ENCODE measurements at regions not wholly inside any gene's neighbourhood (a gene's known extent, or its start where the extent isn't known, plus 50 kb on each side); places are given as distances from the start of the nearest gene placed in this dataset.

GRCh38 chrX:10797466-10797865 lies 177.1 kb upstream of the MID1 start:
- Histone ChIP-seq H4K20me1 (ENCODE audit: insufficient read depth, low read length) (no peaks in the 10 kb centered on the region), H3K9ac (ENCODE audit: low read length) (no peak overlapping the region), H3K79me2 (ENCODE audit: insufficient read depth, low read length) (no peaks in the 10 kb centered on the region), H3K36me3 (ENCODE audit: insufficient read depth, low read length) (no peaks in the 10 kb centered on the region), H3K4me2 (ENCODE audit: low read length) (no peak overlapping the region), H3K27ac (ENCODE audit: low read depth, low read length) (no peak overlapping the region), H3K9me3 (ENCODE audit: insufficient read depth, low read depth, low read length) (no peaks in the 10 kb centered on the region), H2AFZ (ENCODE audit: low read depth, low read length) (no peak overlapping the region), H3K4me1 (ENCODE audit: insufficient read depth, low read length) (no peaks in the 10 kb centered on the region), H3K27me3 (ENCODE audit: insufficient read depth, low read length) (no peaks in the 10 kb centered on the region), H3K4me3 (ENCODE audit: insufficient read depth, low read depth, low read length) (no peak overlapping the region)
- Mint-ChIP-seq H3K36me3 (ENCODE audit: low read depth, unreplicated experiment) (no peaks in the 10 kb centered on the region), H3K4me3 (ENCODE audit: unreplicated experiment) (no peak overlapping the region), H3K27ac (ENCODE audit: unreplicated experiment) (no peak overlapping the region), H3K9me3 (ENCODE audit: unreplicated experiment) (no peaks in the 10 kb centered on the region), H3K4me1 (ENCODE audit: low read depth, unreplicated experiment) (no peaks in the 10 kb centered on the region), H3K27me3 (ENCODE audit: low read depth, unreplicated experiment) (no peaks in the 10 kb centered on the region)
- TF ChIP-seq, protein P1, sequence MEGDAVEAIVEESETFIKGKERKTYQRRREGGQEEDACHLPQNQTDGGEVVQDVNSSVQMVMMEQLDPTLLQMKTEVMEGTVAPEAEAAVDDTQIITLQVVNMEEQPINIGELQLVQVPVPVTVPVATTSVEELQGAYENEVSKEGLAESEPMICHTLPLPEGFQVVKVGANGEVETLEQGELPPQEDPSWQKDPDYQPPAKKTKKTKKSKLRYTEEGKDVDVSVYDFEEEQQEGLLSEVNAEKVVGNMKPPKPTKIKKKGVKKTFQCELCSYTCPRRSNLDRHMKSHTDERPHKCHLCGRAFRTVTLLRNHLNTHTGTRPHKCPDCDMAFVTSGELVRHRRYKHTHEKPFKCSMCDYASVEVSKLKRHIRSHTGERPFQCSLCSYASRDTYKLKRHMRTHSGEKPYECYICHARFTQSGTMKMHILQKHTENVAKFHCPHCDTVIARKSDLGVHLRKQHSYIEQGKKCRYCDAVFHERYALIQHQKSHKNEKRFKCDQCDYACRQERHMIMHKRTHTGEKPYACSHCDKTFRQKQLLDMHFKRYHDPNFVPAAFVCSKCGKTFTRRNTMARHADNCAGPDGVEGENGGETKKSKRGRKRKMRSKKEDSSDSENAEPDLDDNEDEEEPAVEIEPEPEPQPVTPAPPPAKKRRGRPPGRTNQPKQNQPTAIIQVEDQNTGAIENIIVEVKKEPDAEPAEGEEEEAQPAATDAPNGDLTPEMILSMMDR (IDR thresholded peaks at IDR 0.05; ENCODE audit: insufficient read depth, low read depth, low read length), result no peak
- no peak for TF ChIP-seq EZH2 (IDR thresholded peaks at IDR 0.05; ENCODE audit: insufficient read depth, low read length)
- FAIRE-seq (no peak), DNase-seq (ENCODE audit: low read depth) (peak; percentile 28)

DNA sequence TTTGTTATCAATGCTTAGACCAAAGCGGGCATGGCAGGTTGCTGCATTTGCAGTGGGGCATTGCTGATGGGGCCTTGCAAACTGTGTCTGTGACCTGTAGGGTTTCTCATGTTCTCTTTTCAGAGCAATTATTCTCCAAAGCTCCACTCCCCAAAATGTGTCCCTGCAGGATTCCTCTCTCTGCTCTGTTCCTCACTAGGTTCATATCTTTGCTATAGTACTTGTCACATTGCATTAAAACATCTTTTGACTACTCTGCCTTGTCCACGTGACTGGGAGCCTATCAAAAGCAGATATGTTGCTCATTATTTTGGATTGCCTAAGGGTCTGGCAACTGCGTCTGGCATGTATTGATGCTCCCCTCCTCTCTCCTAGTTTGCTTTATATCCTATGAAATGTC lies 177.7 kb upstream of the MID1 start:
- no peaks in the 10 kb centered on the region for H3K36me3 ChIP-seq (ENCODE audit: insufficient read depth, low read length)
- no peaks in the 10 kb centered on the region for H3K27me3 Mint-ChIP-seq (ENCODE audit: low read depth, unreplicated experiment)
- no peak overlapping the region for H3K4me2 ChIP-seq (ENCODE audit: low read length)
- H3K36me3 Mint-ChIP-seq (ENCODE audit: low read depth, unreplicated experiment), result no peaks in the 10 kb centered on the region
- H3K27ac ChIP-seq (ENCODE audit: low read depth, low read length), result no peak overlapping the region
- no peak overlapping the region for H2AFZ ChIP-seq (ENCODE audit: low read depth, low read length)
- no peak overlapping the region for H3K9ac ChIP-seq (ENCODE audit: low read length)
- no peak overlapping the region for H3K4me3 Mint-ChIP-seq (ENCODE audit: unreplicated experiment)
- H3K27ac Mint-ChIP-seq (ENCODE audit: unreplicated experiment), result no peak overlapping the region
- no peaks in the 10 kb centered on the region for H3K4me1 ChIP-seq (ENCODE audit: insufficient read depth, low read length)
- DNase-seq (ENCODE audit: low read depth) (no peak), FAIRE-seq (no peak)
- no peaks in the 10 kb centered on the region for H3K9me3 Mint-ChIP-seq (ENCODE audit: unreplicated experiment)
- H3K4me3 ChIP-seq (ENCODE audit: insufficient read depth, low read depth, low read length), result no peak overlapping the region
- TF ChIP-seq EZH2 (IDR thresholded peaks at IDR 0.05; ENCODE audit: insufficient read depth, low read length), result no peak
- TF ChIP-seq, protein P1 (IDR thresholded peaks at IDR 0.05; ENCODE audit: insufficient read depth, low read depth, low read length), result no peak
- H4K20me1 ChIP-seq (ENCODE audit: insufficient read depth, low read length), result no peaks in the 10 kb centered on the region
- H3K9me3 ChIP-seq (ENCODE audit: insufficient read depth, low read depth, low read length), result no peaks in the 10 kb centered on the region
- H3K79me2 ChIP-seq (ENCODE audit: insufficient read depth, low read length), result no peaks in the 10 kb centered on the region
- no peaks in the 10 kb centered on the region for H3K4me1 Mint-ChIP-seq (ENCODE audit: low read depth, unreplicated experiment)
- H3K27me3 ChIP-seq (ENCODE audit: insufficient read depth, low read length), result no peaks in the 10 kb centered on the region

DNA sequence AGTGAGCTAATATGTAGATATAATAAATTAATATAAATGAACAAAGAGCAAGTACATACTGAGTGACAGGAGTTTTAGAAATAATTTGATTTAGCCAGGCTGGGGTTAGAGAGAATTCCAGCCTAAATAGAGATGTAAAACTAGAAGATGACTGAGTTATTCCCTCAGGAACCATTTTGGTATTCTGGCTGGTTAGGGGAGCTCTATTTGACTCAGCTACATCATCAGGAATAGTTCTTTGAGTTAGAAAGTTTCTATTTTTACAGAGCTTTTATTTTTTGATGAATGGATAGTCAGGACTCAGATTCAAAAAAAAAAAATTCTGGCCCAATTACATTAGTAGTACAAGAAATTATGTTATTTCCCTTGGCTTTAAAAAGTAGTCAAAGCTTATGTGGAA lies 180.4 kb upstream of the MID1 start:
- H3K9ac ChIP-seq (ENCODE audit: low read length), result no peak overlapping the region
- no peaks in the 10 kb centered on the region for H4K20me1 ChIP-seq (ENCODE audit: insufficient read depth, low read length)
- Mint-ChIP-seq H3K4me1 (ENCODE audit: low read depth, unreplicated experiment) (no peaks in the 10 kb centered on the region), H3K4me3 (ENCODE audit: unreplicated experiment) (no peak overlapping the region), H3K9me3 (ENCODE audit: unreplicated experiment) (no peaks in the 10 kb centered on the region), H3K27ac (ENCODE audit: unreplicated experiment) (no peak overlapping the region), H3K36me3 (ENCODE audit: low read depth, unreplicated experiment) (no peaks in the 10 kb centered on the region), H3K27me3 (ENCODE audit: low read depth, unreplicated experiment) (no peaks in the 10 kb centered on the region)
- no peak overlapping the region for H3K4me2 ChIP-seq (ENCODE audit: low read length)
- H3K27ac ChIP-seq (ENCODE audit: low read depth, low read length), result no peak overlapping the region
- no peaks in the 10 kb centered on the region for H3K36me3 ChIP-seq (ENCODE audit: insufficient read depth, low read length)
- TF ChIP-seq, protein P1 (IDR thresholded peaks at IDR 0.05; ENCODE audit: insufficient read depth, low read depth, low read length), result no peak
- TF ChIP-seq EZH2 (IDR thresholded peaks at IDR 0.05; ENCODE audit: insufficient read depth, low read length), result no peak
- H3K9me3 ChIP-seq (ENCODE audit: insufficient read depth, low read depth, low read length), result no peaks in the 10 kb centered on the region
- no peak overlapping the region for H2AFZ ChIP-seq (ENCODE audit: low read depth, low read length)
- no peak for FAIRE-seq
- H3K4me3 ChIP-seq (ENCODE audit: insufficient read depth, low read depth, low read length), result no peak overlapping the region
- no peaks in the 10 kb centered on the region for H3K4me1 ChIP-seq (ENCODE audit: insufficient read depth, low read length)
- no peak for DNase-seq (ENCODE audit: low read depth)
- H3K79me2 ChIP-seq (ENCODE audit: insufficient read depth, low read length), result no peaks in the 10 kb centered on the region
- no peaks in the 10 kb centered on the region for H3K27me3 ChIP-seq (ENCODE audit: insufficient read depth, low read length)

Data from astrocyte (in vitro differentiated cells and primary cell).